Thyroid gland (tissue), 4 donors: ENCODE measurements at regions not wholly inside any gene's neighbourhood (a gene's known extent, or its start where the extent isn't known, plus 50 kb on each side); places are given as distances from the start of the nearest gene placed in this dataset.

ENCODE experiments used
- DNase-seq, 2 donors: peaks; one replicate each; pipeline ENCODE4 v3.0.0-alpha.2; 2019
- H3K27ac ChIP-seq, 3 donors: fragments of 200-600 bp; sonication (generic); 1 replicate in 2 of 3; 2 replicates in 1 of 3; pipeline ENCODE4 v1.5.1; 2016 to 2019; ENCODE audit warnings: mild to moderate bottlenecking in 1 of 3, moderate library complexity in 1 of 3
- H3K27me3 ChIP-seq: fragments of 200-600 bp; sonication (generic); one replicate; pipeline ENCODE4 v1.5.1; 2019
- H3K36me3 ChIP-seq, 2 donors: fragments of 200-600 bp; sonication (generic); one replicate each; pipeline ENCODE4 v1.5.1; 2016 to 2019
- H3K4me1 ChIP-seq, 2 donors: fragments of 200-600 bp; sonication (generic); one replicate each; pipeline ENCODE4 v1.5.1; 2017 to 2019
- H3K4me3 ChIP-seq, 3 donors: fragments of 200-600 bp; sonication (generic); replicated peaks in 1 of 3; 1 replicate in 2 of 3; 2 replicates in 1 of 3; pipeline ENCODE4 v1.5.1; 2016; ENCODE audit warnings: mild to moderate bottlenecking in 1 of 3
- H3K9me3 ChIP-seq: fragments of 200-600 bp; sonication (generic); one replicate; pipeline ENCODE4 v1.5.1; 2017
- POLR2A ChIP-seq, 2 donors: fragments of 450-650 bp; IDR thresholded peaks; one replicate each; pipeline ENCODE4 v1.6.1; 2017; ENCODE audit warnings: antibody characterized with exemption in 2 of 2, mild to moderate bottlenecking in 2 of 2, moderate library complexity in 1 of 2
- WGBS, 2 donors: methylation state at CpG; one replicate each; pipeline ENCODE4 v1.1.5; 2017; 5-methylcytosine and 5-hydroxymethylcytosine counted together
- intact Hi-C: fragments of 100-400 bp; cut with DNase I; formaldehyde crosslinking; loops from one replicate; pipeline ENCODE4 v1.15.1; 2023
- TF ChIP-seq, protein P1 (sequence below), 6 experiments: fragments of 200-600 bp in 3 of 6; fragments of 450-650 bp in 3 of 6; sonication (generic) in 3 of 6; IDR thresholded peaks; one replicate each; pipeline ENCODE4 v1.5.1; 2016 to 2019; ENCODE audit warnings: antibody characterized with exemption in 6 of 6, mild to moderate bottlenecking in 2 of 6, inconsistent platforms in 1 of 6, moderate library complexity in 1 of 6

DNA sequence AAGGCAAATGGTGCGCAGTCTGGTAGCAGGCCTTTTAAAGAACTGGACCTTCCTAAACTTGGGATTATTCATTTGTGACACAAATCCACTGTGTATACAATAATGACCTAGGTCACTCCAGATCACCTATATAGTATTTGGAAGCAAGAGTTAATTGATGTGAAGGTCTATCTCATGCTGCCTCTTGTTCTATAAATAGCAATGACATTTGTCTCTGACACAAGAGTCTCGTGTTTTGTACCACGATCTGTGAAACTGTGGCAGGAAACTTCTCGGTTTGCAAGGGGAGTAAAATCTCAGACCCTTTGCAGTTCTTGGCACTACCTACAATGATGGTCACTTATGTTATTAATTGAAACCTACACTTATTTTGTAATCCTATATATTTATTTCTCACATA, 1408.4 kb downstream of the PCDH7 start:
- intact Hi-C loops = no loop called here

DNA sequence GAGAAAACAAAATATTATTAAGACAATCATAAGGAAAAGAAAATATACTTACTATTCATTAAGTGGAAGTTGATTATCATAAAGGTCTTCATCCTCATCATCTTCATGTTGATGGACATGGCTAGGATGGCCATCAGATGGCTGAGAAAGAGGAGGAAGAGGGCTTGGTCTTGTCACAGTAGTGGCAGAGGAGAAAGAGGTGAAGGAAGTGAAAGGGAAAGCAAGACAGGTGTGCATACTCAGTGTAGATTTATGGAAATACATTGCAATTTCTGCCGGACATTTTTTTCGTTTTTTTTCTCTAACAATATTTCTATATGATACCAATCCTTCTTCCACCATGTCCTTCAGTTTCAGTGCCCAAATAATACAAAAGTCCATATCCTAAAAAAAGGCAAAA, 1409.8 kb downstream of the PCDH7 start:
- DNase-seq = no peak
- intact Hi-C loops = no loop called here
- Histone ChIP-seq H3K36me3 (no peaks in the 10 kb centered on the region), H3K27me3 (no peaks in the 10 kb centered on the region), H3K4me3 (no peak overlapping the region), H3K4me1 (no peaks in the 10 kb centered on the region), H3K27ac (no peak overlapping the region), H3K9me3 (no peaks in the 10 kb centered on the region)
- TF ChIP-seq POLR2A (IDR thresholded peaks at IDR 0.05) = no peak
- TF ChIP-seq, protein P1, sequence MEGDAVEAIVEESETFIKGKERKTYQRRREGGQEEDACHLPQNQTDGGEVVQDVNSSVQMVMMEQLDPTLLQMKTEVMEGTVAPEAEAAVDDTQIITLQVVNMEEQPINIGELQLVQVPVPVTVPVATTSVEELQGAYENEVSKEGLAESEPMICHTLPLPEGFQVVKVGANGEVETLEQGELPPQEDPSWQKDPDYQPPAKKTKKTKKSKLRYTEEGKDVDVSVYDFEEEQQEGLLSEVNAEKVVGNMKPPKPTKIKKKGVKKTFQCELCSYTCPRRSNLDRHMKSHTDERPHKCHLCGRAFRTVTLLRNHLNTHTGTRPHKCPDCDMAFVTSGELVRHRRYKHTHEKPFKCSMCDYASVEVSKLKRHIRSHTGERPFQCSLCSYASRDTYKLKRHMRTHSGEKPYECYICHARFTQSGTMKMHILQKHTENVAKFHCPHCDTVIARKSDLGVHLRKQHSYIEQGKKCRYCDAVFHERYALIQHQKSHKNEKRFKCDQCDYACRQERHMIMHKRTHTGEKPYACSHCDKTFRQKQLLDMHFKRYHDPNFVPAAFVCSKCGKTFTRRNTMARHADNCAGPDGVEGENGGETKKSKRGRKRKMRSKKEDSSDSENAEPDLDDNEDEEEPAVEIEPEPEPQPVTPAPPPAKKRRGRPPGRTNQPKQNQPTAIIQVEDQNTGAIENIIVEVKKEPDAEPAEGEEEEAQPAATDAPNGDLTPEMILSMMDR (IDR thresholded peaks at IDR 0.05) = no peak
- 94 to 96% methylated on average over 2 of the region's 2 CpGs for WGBS, 2 donors

More for the DNA sequence above, 1408.4 kb downstream of the PCDH7 start:
- no peak for DNase-seq
- no peak overlapping the region for H3K27ac ChIP-seq
- no peak for TF ChIP-seq POLR2A (IDR thresholded peaks at IDR 0.05)
- TF ChIP-seq, protein P1 (IDR thresholded peaks at IDR 0.05) = no peak
- 83 to 85% methylated on average over 4 of the region's 4 CpGs for WGBS, 2 donors
- H3K9me3 ChIP-seq = no peaks in the 10 kb centered on the region
- H3K4me3 ChIP-seq = no peak overlapping the region
- no peaks in the 10 kb centered on the region for H3K4me1 ChIP-seq
- H3K36me3 ChIP-seq = no peaks in the 10 kb centered on the region
- no peaks in the 10 kb centered on the region for H3K27me3 ChIP-seq

DNA sequence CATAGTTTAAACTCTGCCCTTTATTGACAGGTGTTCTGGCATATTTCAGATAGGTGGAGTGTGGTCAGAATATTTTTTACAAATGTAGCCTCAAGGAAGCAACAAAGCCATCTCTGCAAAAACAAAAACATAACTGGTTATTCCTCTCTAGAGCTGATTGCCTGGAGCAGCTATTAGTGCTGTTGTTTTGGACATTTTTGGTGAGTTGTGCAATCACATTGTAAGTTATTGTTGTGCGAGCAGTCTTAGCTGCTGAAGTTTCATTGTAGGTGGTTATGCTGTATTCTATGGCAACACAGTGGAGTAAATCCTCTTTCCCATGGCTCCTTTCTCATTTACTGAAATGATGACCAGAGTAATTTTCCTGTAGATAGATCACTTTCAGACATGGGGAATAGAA, 1413.0 kb downstream of the PCDH7 start:
- 64 to 79% methylated on average over 1 of the region's 1 CpG for WGBS, 2 donors
- H3K36me3 ChIP-seq = no peaks in the 10 kb centered on the region
- TF ChIP-seq POLR2A (IDR thresholded peaks at IDR 0.05) = no peak
- TF ChIP-seq, protein P1 (IDR thresholded peaks at IDR 0.05) = no peak
- intact Hi-C loops = no loop called here
- no peak for DNase-seq
- no peaks in the 10 kb centered on the region for H3K27me3 ChIP-seq
- no peak overlapping the region for H3K27ac ChIP-seq
- H3K9me3 ChIP-seq = no peaks in the 10 kb centered on the region
- H3K4me1 ChIP-seq = no peaks in the 10 kb centered on the region
- H3K4me3 ChIP-seq = no peak overlapping the region

DNA sequence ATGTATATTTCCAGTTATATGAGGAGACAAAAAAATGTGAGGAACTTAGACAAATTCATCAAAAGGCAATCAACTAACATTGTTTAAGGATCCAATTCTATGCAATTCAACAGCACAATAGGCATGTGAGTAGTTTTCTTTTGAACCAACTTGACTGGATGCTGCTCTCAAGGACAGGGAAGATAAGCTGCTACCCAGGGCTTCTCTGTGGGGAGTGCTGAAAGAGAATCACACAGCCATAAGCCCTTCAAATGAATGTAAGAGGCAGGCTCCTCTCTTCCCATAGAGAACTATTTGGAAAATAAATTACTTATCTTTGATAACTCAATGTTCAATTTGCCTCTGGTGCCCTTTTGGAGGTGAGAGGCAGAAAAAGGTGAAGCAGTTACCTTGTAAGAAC, 1413.6 kb downstream of the PCDH7 start:
- intact Hi-C loops = no loop called here
- Histone ChIP-seq H3K4me1 (no peaks in the 10 kb centered on the region), H3K36me3 (no peaks in the 10 kb centered on the region), H3K27me3 (no peaks in the 10 kb centered on the region), H3K9me3 (no peaks in the 10 kb centered on the region), H3K27ac (no peak overlapping the region), H3K4me3 (no peak overlapping the region)
- DNase-seq = no peak
- TF ChIP-seq, protein P1 (IDR thresholded peaks at IDR 0.05) = no peak
- no peak for TF ChIP-seq POLR2A (IDR thresholded peaks at IDR 0.05)

DNA sequence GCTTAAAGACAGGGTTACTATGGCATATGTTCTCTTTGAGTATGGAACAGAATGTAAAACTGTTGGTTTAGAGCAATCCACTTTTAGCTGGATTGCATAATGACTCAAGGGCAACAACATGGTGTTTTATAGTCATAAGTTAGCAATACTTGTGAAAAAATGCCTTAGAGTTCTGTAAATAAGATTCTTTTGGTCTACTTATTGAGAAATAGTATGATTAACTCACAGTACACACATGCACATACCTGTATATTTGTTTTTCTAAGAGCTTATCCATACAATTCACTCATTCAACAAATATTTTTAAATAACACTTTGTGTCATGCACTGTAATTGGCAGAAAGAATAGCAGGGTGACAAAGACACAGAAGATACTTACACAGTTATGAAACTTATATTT, 1415.5 kb downstream of the PCDH7 start:
- TF ChIP-seq POLR2A (IDR thresholded peaks at IDR 0.05) = no peak
- TF ChIP-seq, protein P1 (IDR thresholded peaks at IDR 0.05) = no peak
- H3K9me3 ChIP-seq = no peaks in the 10 kb centered on the region
- H3K4me1 ChIP-seq = no peaks in the 10 kb centered on the region
- no peaks in the 10 kb centered on the region for H3K36me3 ChIP-seq
- intact Hi-C loops = no loop called here
- H3K27ac ChIP-seq = no peak overlapping the region
- DNase-seq = no peak
- H3K4me3 ChIP-seq = no peak overlapping the region
- H3K27me3 ChIP-seq = no peaks in the 10 kb centered on the region
